ENCODE measurements at regions not wholly inside any gene's neighbourhood (a gene's known extent, or its start where the extent isn't known, plus 50 kb on each side); places are given as distances from the start of the nearest gene placed in this dataset.
A peak's percentile ranks its signal among the peaks of the same experiment; 100 is the strongest.

- peak; percentile 51 for DNase-seq (ENCODE audit: low read depth)
Measured at GRCh38 chr7:106165337-106165736, 53.2 kb upstream of the SYPL1 start.

- no peak for DNase-seq (ENCODE audit: low read depth)
Measured at GRCh38 chr7:106163257-106163656, 51.1 kb upstream of the SYPL1 start.

Data from fibroblast of the conjunctiva (primary cell).